Osteocyte (in vitro differentiated cells): ENCODE measurements at regions not wholly inside any gene's neighbourhood (a gene's known extent, or its start where the extent isn't known, plus 50 kb on each side); places are given as distances from the start of the nearest gene placed in this dataset.
"Not testable (repeated sequence)": the region's sequence is repeated elsewhere in the genome, so short reads cannot be mapped to it uniquely, and the experiment has no call there.

Experiments
- DNase-seq: peaks from one replicate; pipeline ENCODE4 v3.0.0; 2021; ENCODE audit warnings: mixed read lengths; ENCODE audit not compliant: unreplicated experiment; ENCODE audit errors: extremely low spot score
- H3K27ac Mint-ChIP-seq: one replicate; pipeline ENCODE4 v1.8.0; 2021; ENCODE audit warnings: mild to moderate bottlenecking, mixed read lengths; ENCODE audit not compliant: unreplicated experiment
- H3K27me3 Mint-ChIP-seq: one replicate; pipeline ENCODE4 v1.8.0; 2021; ENCODE audit warnings: mixed read lengths; ENCODE audit not compliant: unreplicated experiment
- H3K36me3 Mint-ChIP-seq: one replicate; pipeline ENCODE4 v1.8.0; 2021; ENCODE audit warnings: mixed read lengths; ENCODE audit not compliant: unreplicated experiment
- H3K4me1 Mint-ChIP-seq: one replicate; pipeline ENCODE4 v1.8.0; 2021; ENCODE audit warnings: mixed read lengths; ENCODE audit not compliant: unreplicated experiment
- H3K4me3 Mint-ChIP-seq: one replicate; pipeline ENCODE4 v1.8.0; 2021; ENCODE audit warnings: mild to moderate bottlenecking, moderate library complexity, mixed read lengths; ENCODE audit not compliant: unreplicated experiment
- H3K9me3 Mint-ChIP-seq: one replicate; pipeline ENCODE4 v1.8.0; 2021; ENCODE audit warnings: mixed read lengths; ENCODE audit not compliant: unreplicated experiment
- TF ChIP-seq, protein P1 (sequence below): fragments of 200-600 bp; sonication (generic); IDR thresholded peaks from 2 replicates; pipeline ENCODE4 v1.5.0; 2021; ENCODE audit warnings: antibody characterized with exemption, mild to moderate bottlenecking, moderate library complexity

DNA sequence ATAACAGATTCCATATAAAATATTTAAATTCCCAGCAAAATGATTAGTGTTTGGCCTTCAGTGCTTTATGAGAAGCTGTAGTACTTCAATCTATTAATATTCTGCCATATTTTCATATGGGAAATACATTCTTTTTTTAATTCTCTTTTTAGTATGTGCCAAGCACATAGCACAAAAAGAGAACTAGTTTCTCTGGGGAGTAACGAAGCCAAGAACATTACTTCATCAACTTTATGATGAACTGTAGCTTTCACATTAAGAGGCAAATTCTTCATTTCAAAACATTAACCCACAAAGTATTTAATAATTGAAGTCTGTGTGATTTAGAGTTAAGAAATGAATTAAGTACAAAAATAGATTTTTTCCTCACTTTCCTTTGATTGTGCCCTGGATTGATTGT is 281.0 kb upstream of the EYS start:
- Mint-ChIP-seq H3K4me1 (no peaks in the 10 kb centered on the region), H3K27ac (no peak overlapping the region), H3K27me3 (no peaks in the 10 kb centered on the region), H3K4me3 (no peak overlapping the region), H3K9me3 (peaks cover 17% of the 10 kb centered on the region), H3K36me3 (no peaks in the 10 kb centered on the region)
- DNase-seq, result no peak
- TF ChIP-seq, protein P1, sequence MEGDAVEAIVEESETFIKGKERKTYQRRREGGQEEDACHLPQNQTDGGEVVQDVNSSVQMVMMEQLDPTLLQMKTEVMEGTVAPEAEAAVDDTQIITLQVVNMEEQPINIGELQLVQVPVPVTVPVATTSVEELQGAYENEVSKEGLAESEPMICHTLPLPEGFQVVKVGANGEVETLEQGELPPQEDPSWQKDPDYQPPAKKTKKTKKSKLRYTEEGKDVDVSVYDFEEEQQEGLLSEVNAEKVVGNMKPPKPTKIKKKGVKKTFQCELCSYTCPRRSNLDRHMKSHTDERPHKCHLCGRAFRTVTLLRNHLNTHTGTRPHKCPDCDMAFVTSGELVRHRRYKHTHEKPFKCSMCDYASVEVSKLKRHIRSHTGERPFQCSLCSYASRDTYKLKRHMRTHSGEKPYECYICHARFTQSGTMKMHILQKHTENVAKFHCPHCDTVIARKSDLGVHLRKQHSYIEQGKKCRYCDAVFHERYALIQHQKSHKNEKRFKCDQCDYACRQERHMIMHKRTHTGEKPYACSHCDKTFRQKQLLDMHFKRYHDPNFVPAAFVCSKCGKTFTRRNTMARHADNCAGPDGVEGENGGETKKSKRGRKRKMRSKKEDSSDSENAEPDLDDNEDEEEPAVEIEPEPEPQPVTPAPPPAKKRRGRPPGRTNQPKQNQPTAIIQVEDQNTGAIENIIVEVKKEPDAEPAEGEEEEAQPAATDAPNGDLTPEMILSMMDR, result no peak

DNA sequence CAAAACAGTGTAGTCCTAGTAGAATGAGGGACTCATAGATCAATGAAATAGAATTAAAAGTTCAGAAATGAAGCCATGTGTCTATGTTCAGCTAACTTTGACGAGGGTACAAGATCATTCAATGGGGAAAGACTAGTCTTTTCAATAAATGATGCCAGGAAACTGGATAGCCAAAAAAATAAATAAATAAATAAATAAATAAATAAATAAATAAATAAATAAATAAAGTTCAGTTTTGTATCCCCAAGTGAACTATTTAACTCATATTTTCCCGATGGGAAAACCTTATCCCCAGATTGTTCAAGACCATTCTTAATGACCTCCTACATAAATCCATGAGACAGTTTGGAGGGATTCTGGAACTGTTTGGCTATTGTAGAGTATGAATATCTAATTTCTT is 277.1 kb upstream of the EYS start:
- Mint-ChIP-seq H3K27ac (no peak overlapping the region), H3K9me3 (peaks cover 33% of the 10 kb centered on the region), H3K27me3 (no peaks in the 10 kb centered on the region), H3K4me3 (no peak overlapping the region), H3K4me1 (no peaks in the 10 kb centered on the region), H3K36me3 (no peaks in the 10 kb centered on the region)
- DNase-seq, result no peak
- TF ChIP-seq, protein P1, result no peak

DNA sequence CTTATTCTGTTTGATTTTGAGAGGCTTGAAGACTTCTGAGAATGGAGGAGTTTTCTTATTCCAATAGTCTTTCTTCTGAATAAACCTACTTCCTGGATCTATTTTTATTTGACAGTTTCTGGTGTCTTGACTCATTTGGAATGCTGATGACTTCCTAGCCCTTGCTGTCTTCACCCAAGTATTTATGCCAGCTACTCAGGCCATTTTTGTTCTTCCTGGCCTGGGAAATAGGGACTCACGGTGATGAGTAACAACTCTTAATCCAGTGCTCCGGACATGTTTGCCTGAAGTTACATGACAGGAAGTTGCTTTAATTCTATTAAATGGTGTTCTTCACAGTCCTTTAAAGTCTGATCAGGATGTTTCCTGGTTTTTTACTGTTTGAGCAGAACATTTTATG is 272.1 kb upstream of the EYS start:
- TF ChIP-seq, protein P1, result no peak
- no peaks in the 10 kb centered on the region for H3K4me1 Mint-ChIP-seq
- H3K27ac Mint-ChIP-seq, result no peak overlapping the region
- no peaks in the 10 kb centered on the region for H3K36me3 Mint-ChIP-seq
- no peaks in the 10 kb centered on the region for H3K27me3 Mint-ChIP-seq
- DNase-seq, result no peak
- H3K4me3 Mint-ChIP-seq, result no peak overlapping the region
- peaks cover 30% of the 10 kb centered on the region for H3K9me3 Mint-ChIP-seq

DNA sequence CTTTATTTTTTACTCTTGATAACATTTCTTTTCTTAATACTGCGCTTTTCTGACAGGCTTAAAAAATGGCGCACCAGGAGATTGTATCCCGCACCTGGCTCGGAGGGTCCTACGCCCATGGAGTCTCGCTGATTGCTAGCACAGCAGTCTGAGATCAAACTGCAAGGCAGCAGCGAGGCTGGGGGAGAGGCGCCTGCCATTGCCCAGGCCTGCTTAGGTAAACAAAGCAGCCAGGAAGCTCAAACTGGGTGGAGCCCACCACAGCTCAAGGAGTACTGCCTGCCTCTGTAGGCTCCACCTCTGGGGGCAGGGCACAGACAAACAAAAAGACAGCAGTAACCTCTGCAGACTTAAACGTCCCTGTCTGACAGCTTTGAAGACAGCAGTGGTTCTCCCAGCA is 264.2 kb upstream of the EYS start:
- not testable (repeated sequence) for H3K36me3 Mint-ChIP-seq, H3K27ac Mint-ChIP-seq, H3K4me3 Mint-ChIP-seq, DNase-seq, H3K4me1 Mint-ChIP-seq, H3K27me3 Mint-ChIP-seq
- peaks cover 10% of the 10 kb centered on the region for H3K9me3 Mint-ChIP-seq

DNA sequence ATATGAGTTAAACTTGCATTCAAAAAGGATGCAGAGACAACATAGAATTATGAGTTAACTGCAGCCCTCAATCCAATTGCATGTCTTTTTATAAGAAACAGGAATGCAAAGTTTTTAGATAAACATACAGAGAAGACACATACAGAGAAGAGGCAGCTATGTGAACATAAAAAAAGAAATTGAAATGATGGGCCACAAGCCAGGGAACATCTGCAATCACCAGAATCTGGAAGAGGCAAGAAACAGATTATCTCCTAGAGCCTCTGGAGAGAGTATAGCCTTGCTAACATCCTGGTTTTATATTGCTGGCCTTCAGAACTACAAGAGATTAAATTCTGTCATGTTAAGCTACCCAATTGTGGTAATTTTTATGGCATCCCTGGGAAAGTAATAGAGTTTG is 257.2 kb upstream of the EYS start:
- no peak overlapping the region for H3K4me3 Mint-ChIP-seq
- H3K27ac Mint-ChIP-seq, result no peak overlapping the region
- H3K9me3 Mint-ChIP-seq, result peaks cover 10% of the 10 kb centered on the region
- no peak for DNase-seq
- no peaks in the 10 kb centered on the region for H3K4me1 Mint-ChIP-seq
- TF ChIP-seq, protein P1, result no peak
- H3K36me3 Mint-ChIP-seq, result no peaks in the 10 kb centered on the region
- H3K27me3 Mint-ChIP-seq, result no peaks in the 10 kb centered on the region

DNA sequence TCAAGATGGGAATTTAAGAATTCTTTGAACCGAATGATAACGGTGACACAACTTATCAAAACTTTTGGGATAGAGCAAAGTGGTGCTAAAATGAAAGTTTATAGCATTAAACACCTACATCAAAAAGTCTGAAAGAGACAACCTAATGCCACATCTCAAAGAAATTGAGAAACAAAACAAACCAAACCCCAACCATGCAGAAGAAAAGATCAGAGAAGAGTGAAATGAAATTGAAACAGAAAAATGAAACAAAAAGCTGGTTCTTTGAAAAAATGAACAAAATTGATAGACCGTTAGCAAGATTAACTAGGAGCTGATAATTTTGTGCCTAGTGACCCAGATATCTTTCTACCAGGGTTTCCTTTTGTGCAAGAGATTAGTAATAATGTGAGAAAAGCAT is 248.0 kb upstream of the EYS start:
- H3K9me3 Mint-ChIP-seq, result no peaks in the 10 kb centered on the region

More for the DNA sequence above, 248.0 kb upstream of the EYS start:
- Mint-ChIP-seq H3K27me3 (no peaks in the 10 kb centered on the region), H3K4me1 (no peaks in the 10 kb centered on the region), H3K27ac (no peak overlapping the region), H3K4me3 (no peak overlapping the region), H3K36me3 (no peaks in the 10 kb centered on the region)
- no peak for DNase-seq
- TF ChIP-seq, protein P1, result no peak
